Right lobe of liver (tissue), 4 donors: ENCODE measurements at regions not wholly inside any gene's neighbourhood (a gene's known extent, or its start where the extent isn't known, plus 50 kb on each side); places are given as distances from the start of the nearest gene placed in this dataset.

Experiments
- CTCF ChIP-seq, 4 donors: fragments of 200-600 bp in 3 of 4; fragments of 450-650 bp in 1 of 4; IDR thresholded peaks; one replicate each; pipeline versions ENCODE4 v1.5.1 to v1.8.0; 2016 to 2022; ENCODE audit warnings: antibody characterized with exemption in 4 of 4, mild to moderate bottlenecking in 2 of 4
- POLR2A ChIP-seq: fragments of 450-650 bp; IDR thresholded peaks from one replicate; pipeline ENCODE4 v1.6.1; 2017; ENCODE audit warnings: antibody characterized with exemption, mild to moderate bottlenecking
- donor health status: DM: no; HTN: no; CAD: no.
- donor health status: DM: no; HTN: no; CAD: no.
- donor health status: DM: no; HTN: yes; CAD: no.

DNA sequence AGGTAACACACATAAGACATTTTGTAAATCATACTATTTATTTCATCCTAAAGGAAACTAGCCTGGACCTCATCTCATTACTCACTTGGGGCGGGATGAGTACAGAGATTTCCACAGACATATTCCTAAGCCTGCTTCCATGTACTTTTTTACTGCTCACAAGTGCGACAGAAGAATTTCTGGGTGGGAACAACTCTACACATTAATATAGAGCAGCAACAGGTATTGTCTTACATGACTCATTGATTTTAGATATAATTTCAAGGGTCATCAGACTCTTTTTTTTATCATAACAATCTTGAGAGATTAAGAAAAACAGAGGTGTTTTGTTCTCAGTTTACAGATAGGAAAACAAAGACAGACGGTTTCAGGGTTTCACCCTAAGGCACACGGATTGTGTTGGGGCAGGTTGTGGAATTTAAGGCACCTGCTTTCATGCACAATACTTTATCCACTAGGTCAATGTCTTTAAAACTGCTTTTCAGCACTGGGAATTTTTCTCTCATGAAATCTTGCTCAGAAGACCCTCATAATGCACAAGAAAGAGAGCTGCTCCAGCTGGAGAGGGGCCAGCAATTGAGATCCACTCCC, 186.7 kb upstream of the CDIN1 start:
- TF ChIP-seq POLR2A = no peak
- TF ChIP-seq CTCF (IDR thresholded peaks at IDR 0.05) = no peak
